GM19452 (cell line): ENCODE measurements at regions not wholly inside any gene's neighbourhood (a gene's known extent, or its start where the extent isn't known, plus 50 kb on each side); places are given as distances from the start of the nearest gene placed in this dataset.

ENCODE experiments used
- ATAC-seq: cut with Tn5 transposase; IDR thresholded peaks from one replicate; pipeline ENCODE4 v1.9.1; 2021; ENCODE audit not compliant: unreplicated experiment

DNA sequence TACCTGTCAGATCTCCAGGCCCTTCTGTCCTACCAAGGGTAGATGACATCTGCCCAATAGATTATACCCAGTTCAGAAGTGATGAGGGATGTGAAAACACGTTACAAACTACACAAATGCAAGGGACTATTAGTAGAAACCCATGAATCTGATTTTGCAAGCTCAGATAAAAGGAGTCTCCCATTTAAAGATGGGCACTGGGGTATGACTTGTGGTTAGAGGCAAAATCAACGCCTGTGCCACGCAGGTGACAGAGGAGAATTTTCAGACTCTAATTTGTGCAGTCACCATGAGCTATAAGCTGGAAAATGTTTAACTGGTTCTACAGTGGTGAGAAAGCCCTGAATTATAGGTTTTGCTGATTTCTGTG, 184.4 kb upstream of the LPP start:
- ATAC-seq, result no peak

DNA sequence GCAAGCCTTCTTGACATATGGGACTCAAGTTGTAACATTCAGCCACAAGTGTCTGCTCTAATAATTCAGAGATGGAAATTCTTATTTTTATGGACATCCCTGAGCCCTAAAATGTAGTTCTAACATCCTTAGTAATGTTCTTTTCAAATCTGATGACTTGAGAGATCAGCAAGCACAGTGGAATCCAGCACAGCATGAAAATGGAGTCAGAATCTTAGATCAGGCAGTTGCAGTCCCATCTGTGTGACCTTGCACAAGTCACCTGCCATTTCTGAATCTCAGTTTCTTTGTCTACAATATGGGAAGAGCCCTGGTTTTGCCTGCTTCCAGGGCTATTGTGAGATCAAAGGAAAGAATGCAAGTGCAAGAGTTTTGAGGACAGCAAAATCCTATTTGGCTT, 183.9 kb upstream of the LPP start:
- ATAC-seq, result no peak

DNA sequence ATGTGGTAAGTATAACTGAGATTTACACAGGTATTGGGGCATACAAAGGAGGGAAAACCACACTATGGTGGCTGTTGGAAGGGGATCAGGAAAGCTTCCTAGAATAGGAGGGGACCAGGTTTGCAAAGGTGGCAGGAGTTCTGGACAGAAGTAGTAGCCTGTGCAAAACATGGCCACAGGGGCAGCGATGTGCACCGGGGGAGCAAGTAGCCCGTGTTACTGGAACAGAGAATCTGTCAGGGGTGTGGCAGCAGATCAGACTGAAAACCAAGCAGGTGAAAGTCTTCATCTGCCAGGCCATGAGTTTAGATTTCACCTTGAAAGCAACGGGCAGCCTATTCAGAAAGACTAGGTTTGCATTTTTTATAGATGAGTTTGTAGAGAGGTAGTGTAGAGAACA, 182.3 kb upstream of the LPP start:
- ATAC-seq, result no peak

DNA sequence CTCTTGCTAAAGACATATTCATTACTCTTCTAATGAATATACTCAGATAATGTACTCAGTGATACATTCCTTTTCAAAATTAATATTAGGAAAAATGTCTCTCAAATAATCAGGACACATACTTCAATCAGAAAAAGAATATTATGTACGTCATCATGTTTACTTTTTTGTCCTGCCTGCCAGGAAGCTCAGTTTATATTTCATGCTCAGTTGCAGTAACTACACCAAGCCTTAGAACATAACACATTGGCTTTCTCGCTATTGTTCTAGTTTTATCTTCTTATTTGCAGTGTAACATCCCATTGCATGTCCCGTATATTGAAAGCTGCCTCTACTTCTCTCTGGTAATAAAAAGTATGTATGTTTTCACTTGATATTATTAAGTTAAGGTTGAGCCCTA, 181.5 kb upstream of the LPP start:
- ATAC-seq, result no peak

DNA sequence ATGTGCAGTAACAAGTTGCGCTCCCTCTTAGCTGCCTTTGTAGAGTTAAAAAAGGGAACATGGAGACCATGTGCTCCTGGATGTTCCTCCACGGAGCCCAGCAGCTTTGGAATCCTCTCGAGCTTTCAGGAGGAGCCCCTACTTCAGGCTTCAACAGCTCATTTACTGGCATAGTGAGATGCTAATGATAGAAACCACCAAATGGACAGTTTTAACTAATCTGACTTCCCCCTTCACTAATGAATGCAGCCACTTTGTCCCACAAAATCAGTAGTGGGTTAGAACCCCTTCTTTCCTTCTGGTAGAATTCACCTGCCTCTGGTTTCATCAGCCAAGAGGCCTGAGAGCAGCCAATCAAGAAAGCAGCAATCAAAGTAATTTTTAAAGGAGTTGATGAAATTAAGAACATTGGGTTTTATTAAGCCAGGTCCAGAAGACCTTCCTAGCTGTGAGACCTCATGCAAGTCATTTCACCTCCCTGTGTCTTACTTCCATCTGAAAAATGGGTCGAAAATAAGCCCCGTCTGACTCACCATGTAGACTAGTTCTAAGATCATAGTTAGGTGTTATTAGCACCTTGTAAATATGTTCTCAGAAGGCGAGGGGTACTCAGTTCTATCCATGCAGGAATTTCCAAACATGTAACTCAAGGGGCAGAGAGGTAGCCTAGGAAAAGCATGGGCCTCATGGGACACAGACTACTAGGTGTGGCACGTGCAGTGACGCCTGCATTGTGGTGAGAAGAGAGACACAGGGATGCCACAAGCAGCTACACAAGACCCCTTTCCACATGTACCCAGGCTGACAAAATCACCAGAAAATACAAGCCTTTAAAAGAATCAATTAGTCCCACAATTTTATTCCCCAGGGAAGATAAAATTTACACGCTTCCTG, 179.7 kb upstream of the LPP start:
- ATAC-seq, result no peak

DNA sequence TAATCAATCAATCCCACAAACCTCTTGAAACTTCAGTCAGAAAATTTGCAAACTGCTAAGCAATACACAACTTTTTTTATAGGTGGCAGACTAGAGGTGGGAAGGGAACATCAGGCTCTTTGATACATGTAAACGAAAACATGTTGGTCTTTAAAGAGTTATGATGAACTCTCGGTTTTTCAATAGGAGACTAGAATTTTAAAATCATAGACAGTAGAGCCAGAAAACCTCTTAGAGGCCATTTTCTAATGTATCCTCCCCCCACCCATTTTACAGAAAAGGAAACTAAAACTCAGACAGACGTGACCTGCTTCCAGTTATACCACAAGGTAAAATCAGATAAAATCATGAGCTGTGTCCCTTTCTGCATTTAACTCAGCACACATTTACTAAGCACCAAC, 179.1 kb upstream of the LPP start:
- no peak for ATAC-seq

DNA sequence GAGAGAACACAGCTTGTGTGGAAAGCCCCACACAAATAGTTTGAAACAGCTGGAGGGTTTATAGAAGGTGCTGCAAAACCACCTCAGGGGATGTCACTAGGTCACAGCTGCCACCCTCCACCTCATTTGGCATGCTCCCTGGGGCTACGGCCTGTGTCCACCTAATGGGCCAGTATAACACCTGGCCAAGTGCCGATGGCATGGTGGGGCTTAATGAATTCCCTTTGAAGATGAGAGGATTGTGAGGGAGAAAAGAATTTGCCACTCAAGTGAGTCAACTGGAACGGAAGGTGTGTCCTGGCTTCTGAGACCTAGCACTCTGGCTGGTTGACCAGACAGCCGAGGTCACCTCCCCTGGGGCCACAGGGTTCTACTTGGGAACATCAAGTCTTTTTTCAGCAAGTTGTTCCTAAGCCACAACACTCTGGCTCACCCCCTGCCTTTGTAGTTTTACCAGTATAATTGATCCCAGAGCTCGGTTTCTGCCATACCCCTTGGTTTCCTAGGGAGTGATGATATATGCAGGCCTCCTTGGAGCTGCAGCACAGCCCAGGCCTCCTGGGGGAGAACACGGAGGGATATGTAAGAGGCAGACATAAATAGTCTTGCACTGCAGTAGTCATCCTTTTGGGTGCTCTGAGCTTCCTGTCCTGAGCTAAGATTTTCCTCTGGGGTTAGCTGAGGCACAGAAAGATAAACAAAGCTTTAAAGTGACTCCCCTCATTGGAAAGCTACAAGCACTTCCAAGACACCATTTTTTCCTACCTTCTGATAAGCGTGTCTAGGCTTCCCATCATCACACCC, 178.2 kb upstream of the LPP start:
- ATAC-seq, result no peak

DNA sequence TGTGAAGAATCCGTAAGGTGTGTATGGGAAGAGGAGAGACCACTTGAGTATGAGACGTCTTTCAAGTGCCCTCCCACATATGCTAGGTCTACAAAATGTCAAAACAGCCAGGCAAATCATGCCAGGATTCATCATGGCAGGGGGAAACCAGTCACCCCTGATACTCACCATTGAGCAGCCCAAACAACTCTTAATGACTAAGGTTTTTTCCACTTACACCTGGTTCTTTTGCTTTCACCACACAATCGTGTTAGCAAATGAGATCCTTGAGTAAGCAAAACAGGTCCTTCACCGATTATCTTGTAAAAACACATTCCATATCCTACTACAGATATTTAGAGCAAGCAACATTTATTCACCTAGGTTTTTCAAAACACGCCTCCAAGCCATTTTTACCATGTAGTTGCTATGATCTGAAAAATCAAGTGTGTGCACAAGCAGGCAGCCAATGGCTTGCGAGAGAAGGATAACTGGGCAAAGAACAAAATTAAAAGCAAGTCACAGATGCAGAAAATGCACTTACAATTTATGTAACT, 177.5 kb upstream of the LPP start:
- ATAC-seq, result no peak

DNA sequence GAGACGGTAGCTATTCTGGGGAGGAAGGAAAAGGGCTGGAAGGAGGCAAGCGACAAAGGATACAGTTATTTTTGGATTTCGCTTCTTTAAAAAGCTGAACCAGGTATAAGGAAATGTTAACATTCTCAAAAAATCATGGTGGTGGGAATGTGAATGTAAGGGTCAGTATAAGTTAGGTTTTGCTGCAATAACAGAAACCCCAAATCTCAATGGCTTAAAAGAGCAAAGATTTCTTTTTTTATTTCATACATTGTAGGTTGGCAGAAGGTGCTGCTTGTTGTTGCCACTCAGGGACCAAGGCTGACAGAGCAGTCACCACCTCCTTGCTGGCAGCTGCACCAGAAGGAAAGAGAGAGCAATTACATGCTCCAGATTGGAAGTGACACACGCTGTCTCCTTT, 176.3 kb upstream of the LPP start:
- no peak for ATAC-seq

DNA sequence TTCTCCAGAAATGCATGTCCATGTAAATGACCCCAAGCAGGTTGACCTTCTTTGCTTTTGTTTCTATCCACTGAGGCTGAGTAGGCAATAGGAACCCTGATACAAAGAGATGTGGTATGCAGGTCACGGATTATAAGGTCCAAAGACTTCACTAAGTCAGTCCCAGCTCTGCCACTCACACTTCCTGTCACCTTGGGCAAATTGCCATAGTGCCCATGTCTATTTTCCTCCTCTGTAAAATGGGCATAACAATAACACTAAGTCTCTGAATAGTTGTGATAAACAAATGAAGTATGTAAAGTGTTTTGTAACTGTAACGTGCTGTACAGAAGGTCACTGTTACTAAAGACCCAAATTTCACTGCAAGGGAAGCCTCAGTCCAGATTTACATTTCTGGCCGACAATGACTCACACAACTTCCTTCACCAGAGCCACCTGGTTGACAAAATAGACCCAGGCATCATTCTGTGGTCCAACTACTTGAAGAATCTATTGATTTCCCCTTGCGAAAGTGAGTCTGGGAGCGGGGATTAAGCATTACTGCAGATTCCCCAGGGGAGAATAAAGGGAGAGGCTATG, 175.4 kb upstream of the LPP start:
- ATAC-seq, result no peak

DNA sequence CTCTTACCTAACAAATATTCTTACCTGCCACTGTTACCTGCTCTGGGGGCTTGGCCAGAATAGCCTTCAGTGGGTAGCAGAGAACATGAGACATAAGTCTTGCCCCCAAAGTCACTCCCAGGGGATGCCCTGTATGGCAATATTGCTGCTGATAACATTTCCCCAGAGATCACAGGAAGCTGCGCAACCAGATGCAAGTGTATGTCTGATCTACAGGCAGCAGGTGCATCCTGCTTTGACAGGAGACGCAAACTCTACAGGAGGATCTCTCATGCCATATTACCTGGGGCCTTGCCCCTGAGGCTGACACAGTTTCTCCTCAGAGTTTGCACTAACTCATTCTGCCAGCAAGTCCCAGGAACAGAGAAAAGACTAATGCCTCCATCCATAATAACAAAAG, 174.4 kb upstream of the LPP start:
- no peak for ATAC-seq

DNA sequence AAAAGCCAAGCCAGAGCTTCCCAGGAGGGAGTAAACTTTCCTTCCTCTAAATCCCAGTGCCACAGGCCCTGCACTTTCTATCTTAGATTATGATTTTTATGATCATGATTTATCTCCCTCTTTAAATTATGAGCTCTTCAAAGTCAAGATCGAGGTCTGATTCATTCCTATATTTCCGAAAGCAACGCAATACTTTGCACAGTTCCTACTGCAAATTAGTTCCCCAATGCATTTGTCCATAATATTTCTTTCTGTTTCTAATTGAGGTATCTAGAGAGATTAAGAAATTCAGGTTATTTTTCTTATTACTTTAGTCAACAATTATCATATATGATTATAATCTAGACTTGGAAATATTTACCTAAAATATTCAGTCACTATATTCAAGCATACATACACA, 173.1 kb upstream of the LPP start:
- ATAC-seq, result no peak

DNA sequence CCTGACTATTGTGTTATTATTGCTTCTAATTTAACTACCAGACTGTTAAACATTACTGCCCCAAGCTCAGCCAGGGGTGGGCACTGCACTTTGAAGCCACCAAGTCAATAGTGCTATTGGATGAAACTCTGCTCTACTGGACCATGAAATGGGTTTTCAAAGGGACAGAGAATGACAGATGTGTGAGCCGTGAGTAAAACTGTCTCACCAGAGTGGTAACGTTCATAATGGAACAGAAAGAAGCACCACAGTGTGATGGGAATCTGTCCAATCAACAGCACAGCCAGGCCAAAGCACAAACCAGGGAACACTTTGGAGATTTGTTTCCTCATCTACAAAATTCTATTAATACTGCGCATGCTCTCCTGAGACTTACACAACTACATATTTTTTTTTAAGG, 171.8 kb upstream of the LPP start:
- ATAC-seq, result peak; percentile 53

DNA sequence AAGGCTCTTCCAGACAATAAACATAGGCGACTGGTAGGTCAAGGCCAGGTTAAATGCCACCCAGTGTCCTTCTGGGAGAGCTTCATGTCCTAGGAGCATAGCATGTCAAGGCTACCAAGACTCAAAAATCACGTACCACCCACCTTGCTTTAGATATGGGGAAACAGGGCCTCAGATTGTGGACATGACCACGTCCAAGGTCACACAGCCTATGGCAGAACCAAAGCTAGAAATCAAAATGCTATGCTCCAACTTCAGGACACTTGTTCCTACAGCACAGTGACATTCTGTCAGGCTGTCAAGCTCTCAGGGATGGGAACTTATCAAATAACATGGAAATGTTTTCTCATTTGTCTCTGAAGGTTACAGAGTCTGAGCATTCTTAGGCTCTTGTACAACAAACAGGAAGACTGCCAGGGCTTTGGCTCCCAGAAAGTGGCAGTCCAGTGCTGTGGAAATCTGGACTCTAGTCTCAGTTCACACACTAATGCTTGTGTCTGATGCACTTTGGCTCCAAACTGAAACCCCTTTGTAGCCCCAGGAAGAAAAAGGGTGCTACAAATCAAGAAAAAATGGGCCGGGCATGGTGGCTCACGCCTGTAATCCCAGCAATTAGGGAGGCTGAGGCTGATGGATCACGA, 170.4 kb upstream of the LPP start:
- ATAC-seq, result no peak

DNA sequence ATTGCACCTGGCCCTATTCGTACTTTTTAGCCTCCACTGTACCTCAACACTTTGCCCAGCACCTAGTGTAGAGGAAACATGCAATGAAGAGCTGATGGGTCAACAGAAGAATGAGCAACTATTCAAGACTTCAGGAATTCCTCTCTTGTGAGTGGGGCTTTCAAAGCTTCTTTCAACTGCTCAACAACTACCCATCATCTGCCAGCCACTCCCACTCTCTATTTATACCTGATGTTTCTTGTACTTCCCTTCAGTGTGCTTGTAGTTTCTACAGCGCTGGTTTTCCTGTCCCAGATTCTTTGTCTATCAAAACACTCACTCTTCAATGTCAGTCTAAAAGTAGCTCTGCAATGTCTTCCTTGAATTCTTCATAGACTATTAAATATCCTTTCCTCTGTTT, 168.3 kb upstream of the LPP start:
- ATAC-seq, result no peak

DNA sequence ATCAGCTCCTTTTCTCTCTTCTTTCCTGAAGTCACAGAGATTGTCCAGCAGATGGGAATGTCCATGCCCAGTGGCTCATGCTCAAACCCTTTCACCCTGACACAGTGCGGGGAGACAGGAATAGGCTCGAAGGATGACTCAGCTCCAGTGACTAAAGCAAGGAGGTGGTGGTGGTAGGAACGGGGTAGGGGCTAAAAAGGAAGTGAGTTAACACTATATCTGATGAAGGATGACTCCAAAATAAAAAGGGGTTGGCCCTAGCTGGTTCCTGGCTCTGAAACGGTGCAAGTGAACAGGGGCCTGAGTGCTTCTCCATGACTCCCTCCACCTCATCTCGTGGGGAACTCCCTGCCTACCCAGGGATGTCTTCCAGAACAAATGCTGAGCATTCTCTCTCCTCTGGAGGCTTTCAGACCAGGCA, 167.4 kb upstream of the LPP start:
- no peak for ATAC-seq

DNA sequence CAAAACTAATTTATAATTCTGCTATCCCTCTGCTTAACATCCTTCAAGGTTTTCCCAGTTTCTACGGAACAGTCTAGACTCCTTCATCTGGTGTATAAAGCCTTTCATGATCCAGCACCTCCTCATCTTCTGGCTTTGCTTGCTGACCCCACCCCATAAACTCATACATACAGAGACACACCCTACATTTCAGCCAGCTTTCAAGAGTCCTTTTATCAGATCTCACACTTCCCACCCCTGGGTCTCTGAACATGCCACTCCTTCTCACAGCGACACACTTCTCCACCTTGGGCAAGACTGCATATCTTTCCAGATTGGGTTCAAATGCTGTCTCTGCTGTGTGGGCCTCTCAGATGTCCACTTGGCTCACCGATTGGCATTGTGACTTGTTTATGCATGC, 166.8 kb upstream of the LPP start:
- no peak for ATAC-seq

DNA sequence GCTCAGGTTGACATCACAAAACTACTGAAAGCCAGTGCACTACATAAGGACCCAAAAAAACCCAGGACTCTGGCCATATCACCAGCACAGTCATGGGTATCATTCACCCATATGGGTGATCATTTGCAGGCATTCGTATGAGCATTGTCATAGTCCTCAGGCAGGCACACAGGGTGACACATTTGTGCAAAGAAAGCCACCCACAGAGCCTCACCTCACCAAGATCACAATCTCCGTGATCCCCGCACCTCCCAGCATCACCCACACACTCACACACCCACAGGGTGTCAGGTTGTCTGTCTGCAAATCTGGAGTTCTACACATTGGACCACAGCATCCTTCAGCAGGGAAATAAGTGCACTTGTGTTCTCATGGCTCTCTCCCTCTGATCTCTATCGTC, 166.0 kb upstream of the LPP start:
- no peak for ATAC-seq

DNA sequence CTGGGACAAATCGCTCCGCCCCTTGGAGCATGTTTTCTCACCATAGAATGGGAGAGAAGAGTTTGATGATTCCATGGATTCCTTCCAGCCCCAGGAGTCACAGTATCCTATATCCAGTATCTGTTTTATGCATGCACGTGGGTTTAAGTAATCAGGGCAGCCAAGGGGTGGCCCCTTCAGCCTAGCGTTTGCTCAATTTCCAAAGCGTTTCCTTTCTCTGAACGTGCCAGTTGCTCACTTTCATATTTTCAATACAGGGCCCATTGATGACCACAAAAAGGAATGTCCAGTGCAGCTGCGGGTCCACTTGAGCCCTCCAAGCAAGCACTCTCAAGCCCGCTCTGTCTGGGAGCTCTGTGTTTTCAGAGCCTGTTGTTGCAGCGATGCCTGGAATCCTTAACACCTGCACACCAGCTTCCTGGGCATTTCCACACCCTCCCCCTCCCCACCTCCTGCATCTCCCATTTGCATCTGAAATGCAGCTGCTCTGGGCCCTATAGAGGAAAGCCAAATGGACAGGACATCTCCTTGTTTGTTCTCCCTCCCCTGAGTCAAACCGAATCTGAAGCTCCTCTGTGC, 164.3 kb upstream of the LPP start:
- no peak for ATAC-seq

DNA sequence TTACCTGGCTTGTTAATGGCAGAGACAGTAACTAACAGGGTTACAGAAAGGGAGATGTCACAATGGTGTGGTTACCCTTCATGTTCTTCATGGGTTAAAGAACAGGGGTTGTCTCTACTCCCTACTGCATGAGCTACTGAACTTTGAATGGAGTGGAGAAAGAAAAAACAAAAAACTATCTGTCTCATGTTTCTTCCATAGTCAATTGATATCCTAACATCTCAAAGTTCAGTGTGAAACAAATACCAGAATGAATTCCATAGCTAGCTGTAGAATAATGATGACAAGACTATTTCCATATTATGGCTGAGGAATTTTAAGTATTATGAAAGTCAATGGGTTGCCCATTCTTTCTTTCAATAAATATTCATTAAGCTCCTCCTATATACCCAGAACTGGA, 161.3 kb upstream of the LPP start:
- ATAC-seq, result no peak
